HG03159 (cell line): ENCODE measurements at regions not wholly inside any gene's neighbourhood (a gene's known extent, or its start where the extent isn't known, plus 50 kb on each side); places are given as distances from the start of the nearest gene placed in this dataset.
"Not testable (repeated sequence)": the region's sequence is repeated elsewhere in the genome, so short reads cannot be mapped to it uniquely, and the experiment has no call there.

Source experiments
- ATAC-seq: cut with Tn5 transposase; IDR thresholded peaks from one replicate; pipeline ENCODE4 v1.9.1; 2021; ENCODE audit warnings: mild to moderate bottlenecking, moderate library complexity; ENCODE audit not compliant: unreplicated experiment

DNA sequence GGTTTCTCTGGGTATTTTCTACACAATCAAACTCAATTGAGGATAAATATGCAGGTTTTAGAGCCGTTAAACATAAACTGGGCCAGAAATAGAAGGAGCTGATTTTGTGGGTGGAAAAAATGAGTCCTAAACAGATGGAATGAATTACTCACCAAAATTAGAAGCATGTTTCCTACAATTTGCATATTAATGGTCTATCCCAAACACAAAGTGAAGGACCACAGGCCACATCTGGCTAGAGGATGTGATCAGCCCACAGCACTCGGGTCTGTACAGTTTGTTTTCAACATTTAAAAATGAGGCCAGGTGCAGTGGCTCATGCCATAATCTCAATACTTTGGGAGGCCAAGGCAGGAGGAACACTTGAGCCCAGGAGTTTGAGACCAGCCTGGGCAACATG is 296.3 kb downstream of the PREX1 start:
- ATAC-seq: no peak

DNA sequence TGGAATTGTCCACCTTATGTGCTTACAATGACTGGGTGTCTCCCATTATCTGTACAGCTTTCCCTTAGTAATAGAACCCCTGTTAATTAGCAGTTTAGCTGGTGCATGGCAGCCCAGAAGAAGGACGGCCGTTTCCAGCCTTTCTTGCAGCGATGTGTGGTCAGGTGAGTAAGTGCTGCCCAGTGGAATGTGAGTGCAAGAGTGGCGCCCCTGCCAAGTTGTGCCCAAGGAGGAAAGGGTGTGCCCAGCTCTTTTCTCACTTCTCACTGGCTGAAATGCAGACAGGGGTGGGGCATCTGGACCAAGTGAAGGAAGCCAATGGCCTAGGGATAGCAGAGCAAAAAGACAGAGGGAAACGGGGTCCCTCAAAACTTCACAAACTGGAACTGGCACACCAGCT is 296.8 kb downstream of the PREX1 start:
- ATAC-seq: no peak

DNA sequence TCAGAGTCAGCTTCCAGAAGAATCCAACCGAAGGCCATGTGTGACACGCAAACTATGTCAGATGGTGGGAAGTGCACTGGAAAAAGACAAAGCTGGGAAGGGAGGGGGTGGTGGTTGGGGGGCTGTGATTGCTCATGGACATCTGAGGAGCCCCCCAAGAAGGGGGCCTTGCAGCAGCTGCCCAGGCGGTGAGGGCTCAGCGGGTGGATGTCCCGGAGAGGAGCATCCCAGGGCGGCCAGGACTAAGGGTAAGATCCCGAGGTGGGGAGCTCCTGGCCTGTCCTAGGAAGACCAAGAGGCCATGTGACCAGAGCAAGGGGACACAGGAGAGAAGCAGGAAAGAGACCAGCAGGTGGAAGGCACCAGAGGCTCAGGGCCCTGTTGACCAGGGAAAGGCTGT is 299.5 kb downstream of the PREX1 start:
- no peak for ATAC-seq

DNA sequence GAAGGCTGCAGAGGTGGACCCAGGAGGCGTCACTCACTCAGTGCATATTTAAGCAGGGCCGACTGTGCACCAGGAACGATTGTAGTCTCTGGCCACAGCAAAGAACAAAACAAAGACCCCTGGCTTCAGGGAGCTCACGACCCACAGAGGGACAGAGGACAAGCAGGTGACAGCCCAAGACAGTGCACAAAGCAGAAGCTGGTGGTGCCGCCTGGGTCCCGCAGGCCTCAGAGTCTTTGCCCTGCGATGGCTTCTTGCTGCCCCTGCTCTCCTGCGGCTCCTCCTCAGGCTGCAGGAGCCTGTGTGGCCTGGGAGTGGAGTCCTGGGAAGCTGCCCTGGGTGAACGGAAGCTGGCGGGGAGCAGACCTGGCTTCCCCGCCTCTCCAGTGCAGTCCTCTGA is 300.0 kb downstream of the PREX1 start:
- ATAC-seq: no peak

DNA sequence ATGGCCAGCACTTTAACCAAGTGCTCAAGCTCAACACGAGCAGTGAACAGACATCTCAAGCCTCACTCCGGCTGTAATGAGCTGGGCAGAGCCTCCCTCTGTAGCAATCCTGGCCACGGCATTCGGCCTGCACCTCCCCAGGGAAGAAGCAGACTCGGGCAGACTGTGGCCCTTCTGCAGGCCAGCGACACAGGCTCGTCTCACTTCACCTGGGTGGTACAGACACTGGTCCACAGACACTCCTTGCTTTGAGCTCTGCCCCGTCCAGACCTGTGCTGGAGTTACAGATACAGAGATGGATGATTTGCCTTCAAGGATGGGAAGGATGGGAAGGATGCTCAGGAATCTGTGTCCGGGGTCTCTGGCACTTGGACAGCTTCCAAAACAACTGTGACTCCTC is 300.9 kb downstream of the PREX1 start:
- no peak for ATAC-seq

- ATAC-seq: no peak
Measured at GRCh38 chr20:48525400-48525799, 302.4 kb downstream of the PREX1 start.

DNA sequence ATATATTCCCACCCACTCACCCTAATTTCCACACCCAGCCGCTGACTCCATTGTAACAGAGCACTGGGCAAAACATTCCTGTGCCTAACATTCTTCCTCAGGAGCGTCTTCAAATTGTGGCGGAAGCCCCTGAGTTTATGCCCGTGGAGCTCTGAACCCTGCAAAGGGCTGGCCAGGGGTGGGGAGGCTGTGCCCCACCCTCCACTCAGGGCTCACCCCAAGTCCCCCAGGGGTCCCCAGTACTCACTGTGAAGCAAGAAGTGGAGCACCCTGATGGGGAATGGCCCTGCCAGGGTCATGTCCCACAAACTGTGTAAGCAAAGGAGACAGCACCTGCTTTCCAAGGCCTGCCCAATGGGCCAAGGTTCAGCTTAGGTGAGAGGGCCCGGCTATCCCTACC is 303.2 kb downstream of the PREX1 start:
- ATAC-seq: no peak

GRCh38 chr20:48523191-48523995 is 304.4 kb downstream of the PREX1 start:
- no peak for ATAC-seq

GRCh38 chr20:48521121-48521520 is 306.7 kb downstream of the PREX1 start:
- ATAC-seq: no peak

GRCh38 chr20:48516196-48516595 is 311.6 kb downstream of the PREX1 start:
- ATAC-seq: not testable (repeated sequence)

- ATAC-seq: not testable (repeated sequence)
Measured at GRCh38 chr20:48514577-48514976, 313.2 kb downstream of the PREX1 start.

GRCh38 chr20:48512539-48512938 is 315.3 kb downstream of the PREX1 start:
- ATAC-seq: not testable (repeated sequence)

DNA sequence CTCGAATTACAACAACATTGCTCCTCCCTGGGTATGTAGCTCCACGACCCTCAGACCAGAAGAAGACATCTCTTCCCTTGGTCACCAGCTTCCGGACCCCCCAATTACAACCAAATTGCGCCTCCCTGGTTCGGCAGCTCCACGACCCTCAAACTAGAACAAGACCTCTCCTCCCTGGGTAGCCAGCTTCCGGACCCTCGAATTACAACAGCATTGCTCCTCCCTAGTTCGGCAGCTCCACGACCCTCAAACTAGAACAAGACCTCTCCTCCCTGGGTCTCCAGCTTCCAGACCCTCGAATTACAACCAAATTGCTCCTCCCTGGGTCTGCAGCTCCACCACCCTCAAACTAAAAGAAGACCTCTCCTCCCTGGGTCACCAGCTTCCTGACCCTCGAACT is 322.7 kb downstream of the PREX1 start:
- not testable (repeated sequence) for ATAC-seq

- ATAC-seq: no peak
Measured at GRCh38 chr20:48503166-48503815, 324.5 kb downstream of the PREX1 start.

DNA sequence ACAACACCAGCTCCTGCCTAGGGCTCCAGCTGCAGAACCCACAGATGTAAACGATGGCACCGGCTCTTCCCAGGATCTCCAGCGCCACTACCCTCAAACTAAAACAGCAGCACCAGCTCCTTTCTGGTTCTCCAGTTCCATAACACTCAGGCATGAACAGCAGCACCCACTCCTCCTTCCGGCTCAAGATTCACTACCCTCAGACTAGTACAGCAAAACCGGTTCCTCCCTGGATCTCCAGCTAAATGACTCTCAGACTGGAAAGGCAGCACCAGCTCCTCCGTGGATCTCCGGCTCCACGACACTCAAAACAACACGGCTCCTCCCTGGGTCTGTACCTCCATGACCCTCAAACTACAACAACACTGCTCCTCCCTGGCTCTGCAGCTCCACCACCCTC is 325.0 kb downstream of the PREX1 start:
- no peak for ATAC-seq

GRCh38 chr20:48502016-48502415 is 325.8 kb downstream of the PREX1 start:
- ATAC-seq: no peak

DNA sequence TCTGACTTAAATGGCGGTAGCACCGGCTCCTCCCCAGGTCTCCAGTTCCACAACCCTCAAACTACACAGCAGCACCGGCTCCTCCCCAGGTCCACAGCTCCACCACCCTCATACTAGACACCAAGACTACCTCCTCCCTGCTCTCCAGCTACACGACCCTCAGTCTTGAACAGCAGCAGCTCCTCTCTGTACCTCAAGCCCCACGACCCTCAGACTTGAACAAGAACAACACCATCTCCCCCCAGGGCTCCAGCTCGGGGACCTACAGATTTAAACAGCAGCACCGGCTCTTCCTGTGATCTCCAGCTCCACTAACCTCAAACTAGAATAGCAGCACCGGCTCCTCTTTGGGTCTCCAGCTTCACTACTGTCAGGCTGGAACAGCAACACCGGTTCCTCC is 326.9 kb downstream of the PREX1 start:
- not testable (repeated sequence) for ATAC-seq

DNA sequence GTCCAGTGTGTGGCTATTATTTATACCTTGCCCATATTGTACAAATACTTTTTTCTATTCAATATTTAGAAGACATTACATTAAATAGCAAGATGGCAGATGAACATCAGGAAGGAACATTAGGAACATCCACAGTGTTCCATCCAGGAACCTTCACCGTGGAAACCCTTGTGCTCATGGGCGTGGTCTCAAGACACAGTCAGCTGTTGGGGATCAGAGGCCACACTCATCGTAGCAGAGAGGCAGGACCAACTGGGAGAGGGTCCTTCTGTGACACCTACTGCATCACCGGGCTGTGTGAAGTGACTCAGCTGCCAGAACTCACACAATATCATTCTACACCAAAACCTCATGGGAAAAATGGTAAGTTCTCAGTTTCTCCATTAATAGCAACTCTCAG is 328.9 kb downstream of the PREX1 start:
- not testable (repeated sequence) for ATAC-seq

- ATAC-seq: not testable (repeated sequence)
Measured at GRCh38 chr20:48498125-48498524, 329.7 kb downstream of the PREX1 start.

DNA sequence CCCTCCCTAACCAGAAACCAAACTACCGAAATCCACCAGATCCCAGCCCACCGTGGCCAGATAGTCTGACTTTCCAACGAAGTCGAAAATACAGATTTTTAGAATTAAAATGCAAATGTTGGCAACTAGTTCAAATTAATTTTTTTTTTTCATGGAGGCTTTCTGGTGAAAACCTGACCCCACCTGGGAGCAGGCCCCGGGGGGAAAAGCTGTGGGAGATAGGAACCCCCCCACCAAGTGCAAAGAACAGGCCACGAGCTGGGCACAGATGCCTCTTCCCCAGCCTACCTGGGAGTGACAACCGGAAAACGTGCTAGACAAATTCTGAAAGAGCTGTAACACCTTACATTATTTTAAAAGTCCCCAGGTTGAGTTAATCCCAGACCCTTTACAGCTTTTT is 333.8 kb downstream of the PREX1 start:
- no peak for ATAC-seq

- ATAC-seq: not testable (repeated sequence)
Measured at GRCh38 chr20:48493331-48493730, 334.5 kb downstream of the PREX1 start.

GRCh38 chr20:48492715-48493070 is 335.1 kb downstream of the PREX1 start:
- no peak for ATAC-seq
